H9 (cell line): ENCODE measurements at regions not wholly inside any gene's neighbourhood (a gene's known extent, or its start where the extent isn't known, plus 50 kb on each side); places are given as distances from the start of the nearest gene placed in this dataset.

Experiments
- DNase-seq: peaks from one replicate; pipeline ENCODE4 v3.0.0-alpha.2; 2017
- H2AFZ ChIP-seq: one replicate; pipeline ENCODE4 v1.6.1; 2013; ENCODE audit warnings: mild to moderate bottlenecking, low read length, control low read depth, moderate library complexity
- H2AK5ac ChIP-seq: 2 replicates; pipeline ENCODE4 v1.6.1; 2013; ENCODE audit warnings: low read length, control low read depth, mixed read lengths; ENCODE audit not compliant: insufficient read length
- H2BK120ac ChIP-seq: one replicate; pipeline ENCODE4 v1.6.1; 2013; ENCODE audit warnings: low read depth, mild to moderate bottlenecking, low read length, control low read depth, inconsistent platforms; ENCODE audit not compliant: poor library complexity, severe bottlenecking
- H2BK12ac ChIP-seq: 2 replicates; pipeline ENCODE4 v1.6.1; 2013; ENCODE audit warnings: low read length, control low read depth, mixed read lengths, low read depth; ENCODE audit not compliant: insufficient read length
- H2BK15ac ChIP-seq: 2 replicates; pipeline ENCODE4 v1.6.1; 2013; ENCODE audit warnings: low read depth, low read length, control low read depth
- H2BK20ac ChIP-seq: one replicate; pipeline ENCODE4 v1.6.1; 2013; ENCODE audit warnings: low read depth, mild to moderate bottlenecking, low read length, control low read depth, inconsistent platforms; ENCODE audit not compliant: poor library complexity, severe bottlenecking
- H2BK5ac ChIP-seq: 2 replicates; pipeline ENCODE4 v1.6.1; 2013; ENCODE audit warnings: low read length, control low read depth, mixed read lengths; ENCODE audit not compliant: insufficient read length
- H3K14ac ChIP-seq: 2 replicates; pipeline ENCODE4 v1.6.1; 2013; ENCODE audit warnings: low read length, control low read depth; ENCODE audit not compliant: insufficient read depth
- H3K18ac ChIP-seq: 2 replicates; pipeline ENCODE4 v1.6.1; 2013; ENCODE audit warnings: low read depth, mild to moderate bottlenecking, mixed read lengths, low read length, control low read depth; ENCODE audit not compliant: insufficient read length
- H3K23ac ChIP-seq: 2 replicates; pipeline ENCODE4 v1.6.1; 2013; ENCODE audit warnings: low read length, control low read depth, mixed read lengths, low read depth; ENCODE audit not compliant: insufficient read length
- H3K23me2 ChIP-seq: 2 replicates; pipeline ENCODE4 v1.6.1; 2013; ENCODE audit warnings: low read depth, mild to moderate bottlenecking, mixed read lengths, low read length, control low read depth; ENCODE audit not compliant: insufficient read length, poor library complexity, severe bottlenecking
- H3K27ac ChIP-seq: 2 replicates; pipeline ENCODE4 v1.5.1; 2013; ENCODE audit warnings: low read length, control low read depth, mixed read lengths, low read depth; ENCODE audit not compliant: insufficient read length
- H3K27me3 ChIP-seq: 2 replicates; pipeline ENCODE4 v1.6.1; 2013; ENCODE audit warnings: low read length, control low read depth, inconsistent platforms; ENCODE audit not compliant: insufficient read depth
- H3K4ac ChIP-seq: 2 replicates; pipeline ENCODE4 v1.6.1; 2013; ENCODE audit warnings: low read depth, mild to moderate bottlenecking, control low read depth, inconsistent platforms, low read length, moderate library complexity
- H3K4me1 ChIP-seq: 2 replicates; pipeline ENCODE4 v1.6.1; 2013; ENCODE audit warnings: low read length, control low read depth, inconsistent platforms; ENCODE audit not compliant: insufficient read depth
- H3K4me2 ChIP-seq: 2 replicates; pipeline ENCODE4 v1.6.1; 2013; ENCODE audit warnings: low read length, control low read depth, mixed read lengths; ENCODE audit not compliant: insufficient read length, insufficient read depth
- H3K56ac ChIP-seq: 2 replicates; pipeline ENCODE4 v1.6.1; 2013; ENCODE audit warnings: low read depth, mild to moderate bottlenecking, mixed read lengths, low read length, control low read depth; ENCODE audit not compliant: insufficient read length
- H3K79me1 ChIP-seq: 2 replicates; pipeline ENCODE4 v1.6.1; 2013; ENCODE audit warnings: low read depth, mild to moderate bottlenecking, moderate library complexity, low read length, control low read depth, inconsistent platforms; ENCODE audit not compliant: insufficient read depth, poor library complexity, severe bottlenecking
- H3K79me2 ChIP-seq: 2 replicates; pipeline ENCODE4 v1.6.1; 2013; ENCODE audit warnings: low read length, control low read depth, inconsistent platforms; ENCODE audit not compliant: insufficient read depth
- H3K9ac ChIP-seq: 2 replicates; pipeline ENCODE4 v1.6.1; 2013; ENCODE audit warnings: low read length, control low read depth, mixed read lengths; ENCODE audit not compliant: insufficient read length; ENCODE audit errors: extremely low read depth
- H3K9me3 ChIP-seq: one replicate; pipeline ENCODE4 v1.6.1; 2013; ENCODE audit warnings: low read depth, low read length, inconsistent platforms; ENCODE audit not compliant: control insufficient read depth
- H3T11ph ChIP-seq: one replicate; pipeline ENCODE4 v1.6.1; 2013; ENCODE audit warnings: mild to moderate bottlenecking, low read length, control low read depth, inconsistent platforms
- H4K20me1 ChIP-seq: one replicate; pipeline ENCODE4 v1.6.1; 2013; ENCODE audit not compliant: control insufficient read depth, insufficient read length, insufficient read depth
- H4K5ac ChIP-seq: 2 replicates; pipeline ENCODE4 v1.6.1; 2013; ENCODE audit warnings: low read depth, mild to moderate bottlenecking, mixed read lengths, low read length, control low read depth; ENCODE audit not compliant: insufficient read length
- H4K8ac ChIP-seq: replicated peaks from 2 replicates; pipeline ENCODE4 v1.6.1; 2013; ENCODE audit warnings: low read length, control low read depth, mixed read lengths, low read depth; ENCODE audit not compliant: insufficient read length
- H4K91ac ChIP-seq: 2 replicates; pipeline ENCODE4 v1.6.1; 2013; ENCODE audit warnings: low read depth, mild to moderate bottlenecking, moderate library complexity, mixed read lengths, low read length, control low read depth; ENCODE audit not compliant: insufficient read length
- H3K27ac Mint-ChIP-seq, 3 experiments: 2 replicates in 2 of 3; 3 replicates in 1 of 3; pipeline ENCODE4 v1.8.0; 2020 to 2021; ENCODE audit warnings: mixed read lengths in 3 of 3, mild to moderate bottlenecking in 1 of 3, moderate library complexity in 1 of 3
- H3K27me3 Mint-ChIP-seq: 2 replicates; pipeline ENCODE4 v1.8.0; 2021; ENCODE audit warnings: low read depth, mild to moderate bottlenecking, moderate library complexity, mixed read lengths
- H3K36me3 Mint-ChIP-seq, 3 experiments: 2 replicates in 2 of 3; 3 replicates in 1 of 3; pipeline ENCODE4 v1.8.0; 2020 to 2021; ENCODE audit warnings: low read depth in 3 of 3, mixed read lengths in 3 of 3; ENCODE audit not compliant: insufficient read depth in 1 of 3
- H3K4me1 Mint-ChIP-seq, 2 experiments: 2 replicates each; pipeline ENCODE4 v1.8.0; 2020; ENCODE audit warnings: mixed read lengths in 2 of 2
- H3K4me3 Mint-ChIP-seq, 2 experiments: 2 replicates in 1 of 2; 3 replicates in 1 of 2; pipeline ENCODE4 v1.8.0; 2020 to 2021; ENCODE audit warnings: mild to moderate bottlenecking in 2 of 2, mixed read lengths in 2 of 2, moderate library complexity in 1 of 2
- H3K9me3 Mint-ChIP-seq, 2 experiments: 2 replicates in 1 of 2; 3 replicates in 1 of 2; pipeline ENCODE4 v1.8.0; 2020; ENCODE audit warnings: mild to moderate bottlenecking in 2 of 2, mixed read lengths in 2 of 2, moderate library complexity in 1 of 2
- WGBS: extraction: QIAGEN DNeasy Blood & Tissue Kit; methylation state at CpG from one replicate; pipeline ENCODE4 v1.1.7; 2013; ENCODE audit warnings: missing lambda C conversion rate, low lambda C conversion rate, mixed read lengths; ENCODE audit not compliant: insufficient read length; ENCODE audit errors: extremely low coverage; 5-methylcytosine and 5-hydroxymethylcytosine counted together
- TF ChIP-seq, protein P1 (sequence below): fragments of 200-600 bp; sonication (generic); conservative IDR thresholded peaks from 3 replicates; pipeline ENCODE4 v1.8.0; 2021; ENCODE audit warnings: antibody characterized with exemption, mild to moderate bottlenecking

DNA sequence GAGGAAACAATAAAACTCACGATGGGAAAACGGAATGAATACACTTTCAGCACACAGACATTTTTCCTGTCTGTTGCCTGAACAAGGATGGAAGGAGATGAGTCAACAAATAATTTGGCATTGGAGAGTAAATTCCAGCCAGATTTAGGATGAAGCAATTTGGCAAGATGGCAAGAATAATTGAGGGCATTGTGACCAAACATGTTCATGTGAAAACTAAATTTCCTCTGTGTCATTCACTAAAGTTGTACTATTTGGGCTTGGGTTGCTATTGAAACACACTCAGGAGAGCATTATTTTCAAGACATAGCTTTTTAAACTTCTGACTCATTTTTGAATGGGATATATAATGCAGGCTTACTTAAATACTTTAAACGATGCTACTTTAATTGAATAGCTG lies 1614.4 kb downstream of the PCDH19 start:
- no peak overlapping the region for H3K4me2 ChIP-seq
- TF ChIP-seq, protein P1, sequence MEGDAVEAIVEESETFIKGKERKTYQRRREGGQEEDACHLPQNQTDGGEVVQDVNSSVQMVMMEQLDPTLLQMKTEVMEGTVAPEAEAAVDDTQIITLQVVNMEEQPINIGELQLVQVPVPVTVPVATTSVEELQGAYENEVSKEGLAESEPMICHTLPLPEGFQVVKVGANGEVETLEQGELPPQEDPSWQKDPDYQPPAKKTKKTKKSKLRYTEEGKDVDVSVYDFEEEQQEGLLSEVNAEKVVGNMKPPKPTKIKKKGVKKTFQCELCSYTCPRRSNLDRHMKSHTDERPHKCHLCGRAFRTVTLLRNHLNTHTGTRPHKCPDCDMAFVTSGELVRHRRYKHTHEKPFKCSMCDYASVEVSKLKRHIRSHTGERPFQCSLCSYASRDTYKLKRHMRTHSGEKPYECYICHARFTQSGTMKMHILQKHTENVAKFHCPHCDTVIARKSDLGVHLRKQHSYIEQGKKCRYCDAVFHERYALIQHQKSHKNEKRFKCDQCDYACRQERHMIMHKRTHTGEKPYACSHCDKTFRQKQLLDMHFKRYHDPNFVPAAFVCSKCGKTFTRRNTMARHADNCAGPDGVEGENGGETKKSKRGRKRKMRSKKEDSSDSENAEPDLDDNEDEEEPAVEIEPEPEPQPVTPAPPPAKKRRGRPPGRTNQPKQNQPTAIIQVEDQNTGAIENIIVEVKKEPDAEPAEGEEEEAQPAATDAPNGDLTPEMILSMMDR = no peak
- no peak for DNase-seq

More for the DNA sequence above, 1614.4 kb downstream of the PCDH19 start:
- Histone ChIP-seq H3K4me1 (0 out of 2 replicates have a peak, but pooled peaks cover 2% of the 10 kb centered on the region), H2BK120ac (no peak overlapping the region), H4K8ac (no peak overlapping the region), H3K14ac (no peak overlapping the region), H3K79me2 (no peaks in the 10 kb centered on the region), H3K9ac (no peak overlapping the region), H2BK20ac (no peak overlapping the region), H3K23ac (no peak overlapping the region), H2BK15ac (no peak overlapping the region), H4K91ac (no peak overlapping the region), H2BK5ac (no peak overlapping the region), H4K5ac (no peak overlapping the region), H3K23me2 (no peaks in the 10 kb centered on the region), H3K27me3 (no peaks in the 10 kb centered on the region), H3K79me1 (no peaks in the 10 kb centered on the region), H3K9me3 (no peaks in the 10 kb centered on the region), H3T11ph (no peak overlapping the region), H3K27ac (no peak overlapping the region), H2AK5ac (no peak overlapping the region), H2AFZ (no peak overlapping the region), H3K4ac (no peak overlapping the region), H3K56ac (no peak overlapping the region), H4K20me1 (no peaks in the 10 kb centered on the region), H3K18ac (no peak overlapping the region), H2BK12ac (no peak overlapping the region)
- no peak overlapping the region for H3K4me3 Mint-ChIP-seq
- H3K4me1 Mint-ChIP-seq = peaks cover 0 to 4% of the 10 kb centered on the region in 2 experiments; a peak in 2 of 4 replicates
- H3K36me3 Mint-ChIP-seq = peaks cover 7 to 14% (median 14%) of the 10 kb centered on the region in 3 experiments
- H3K27me3 Mint-ChIP-seq = no peaks in the 10 kb centered on the region
- no CpG with 5 or more reads among the region's 3 CpGs for WGBS
- H3K9me3 Mint-ChIP-seq = peaks cover 4 to 5% of the 10 kb centered on the region in 2 experiments; a peak in 3 of 5 replicates
- H3K27ac Mint-ChIP-seq = peak overlapping the region in 2 of 3 experiments; percentile 1 to 13; a peak in 3 of 7 replicates
